Fibroblast of mammary gland (primary cell): ENCODE measurements at regions not wholly inside any gene's neighbourhood (a gene's known extent, or its start where the extent isn't known, plus 50 kb on each side); places are given as distances from the start of the nearest gene placed in this dataset.

Experiments
- DNase-seq: peaks from one replicate; pipeline ENCODE4 v3.0.0-alpha.2; 2010; ENCODE audit warnings: low read depth
- H3K4me3 ChIP-seq: 2 replicates; pipeline ENCODE4 v1.5.1; 2011; ENCODE audit warnings: low read depth, mild to moderate bottlenecking, low read length, moderate library complexity; ENCODE audit not compliant: control insufficient read depth
- TF ChIP-seq, protein P1 (sequence below): conservative IDR thresholded peaks from 2 replicates; pipeline ENCODE4 v1.5.1; 2011; ENCODE audit warnings: low read depth, low read length, inconsistent platforms; ENCODE audit not compliant: control insufficient read depth, insufficient read depth

DNA sequence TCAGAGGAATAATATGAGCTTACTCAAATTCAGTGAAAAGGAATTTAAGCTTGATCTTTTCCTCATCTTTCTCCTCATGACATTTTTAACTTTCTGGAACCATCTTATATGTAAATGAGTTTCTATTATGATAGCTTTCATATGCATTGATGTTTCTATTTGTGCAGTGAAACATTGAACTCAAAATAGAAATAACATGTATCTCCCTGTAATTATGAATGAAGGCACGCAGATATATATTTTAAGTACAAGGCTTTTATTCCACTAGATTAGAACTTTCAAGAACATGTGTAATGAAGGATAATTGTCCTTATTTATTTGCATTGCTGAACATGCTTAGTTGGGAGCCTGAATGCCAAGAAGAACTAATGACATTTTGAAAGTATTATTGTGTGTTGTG is 1391.7 kb upstream of the MIR17HG start:
- DNase-seq: no peak
- TF ChIP-seq, protein P1, sequence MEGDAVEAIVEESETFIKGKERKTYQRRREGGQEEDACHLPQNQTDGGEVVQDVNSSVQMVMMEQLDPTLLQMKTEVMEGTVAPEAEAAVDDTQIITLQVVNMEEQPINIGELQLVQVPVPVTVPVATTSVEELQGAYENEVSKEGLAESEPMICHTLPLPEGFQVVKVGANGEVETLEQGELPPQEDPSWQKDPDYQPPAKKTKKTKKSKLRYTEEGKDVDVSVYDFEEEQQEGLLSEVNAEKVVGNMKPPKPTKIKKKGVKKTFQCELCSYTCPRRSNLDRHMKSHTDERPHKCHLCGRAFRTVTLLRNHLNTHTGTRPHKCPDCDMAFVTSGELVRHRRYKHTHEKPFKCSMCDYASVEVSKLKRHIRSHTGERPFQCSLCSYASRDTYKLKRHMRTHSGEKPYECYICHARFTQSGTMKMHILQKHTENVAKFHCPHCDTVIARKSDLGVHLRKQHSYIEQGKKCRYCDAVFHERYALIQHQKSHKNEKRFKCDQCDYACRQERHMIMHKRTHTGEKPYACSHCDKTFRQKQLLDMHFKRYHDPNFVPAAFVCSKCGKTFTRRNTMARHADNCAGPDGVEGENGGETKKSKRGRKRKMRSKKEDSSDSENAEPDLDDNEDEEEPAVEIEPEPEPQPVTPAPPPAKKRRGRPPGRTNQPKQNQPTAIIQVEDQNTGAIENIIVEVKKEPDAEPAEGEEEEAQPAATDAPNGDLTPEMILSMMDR: no peak

DNA sequence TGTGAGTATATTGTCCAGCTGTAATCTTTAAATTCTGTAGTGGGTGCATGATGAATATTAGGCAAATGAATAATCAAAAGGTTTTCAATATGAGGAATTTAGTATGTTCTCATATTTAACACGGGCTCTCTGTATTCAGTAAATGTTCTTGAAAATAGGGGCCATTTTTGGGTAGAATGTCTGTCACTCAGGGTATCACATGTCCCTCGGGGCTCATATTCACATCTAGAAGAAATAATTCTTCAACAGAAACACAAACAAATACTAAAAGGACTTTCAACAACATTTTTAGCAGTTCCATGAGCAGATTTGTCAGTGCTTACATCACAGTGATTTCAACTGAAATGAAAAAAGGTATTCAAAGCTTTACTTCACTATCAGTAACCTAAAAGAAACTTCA is 1388.4 kb upstream of the MIR17HG start:
- DNase-seq: no peak
- TF ChIP-seq, protein P1: no peak
- H3K4me3 ChIP-seq: no peak overlapping the region

More for the DNA sequence above, 1391.7 kb upstream of the MIR17HG start:
- H3K4me3 ChIP-seq: no peak overlapping the region

DNA sequence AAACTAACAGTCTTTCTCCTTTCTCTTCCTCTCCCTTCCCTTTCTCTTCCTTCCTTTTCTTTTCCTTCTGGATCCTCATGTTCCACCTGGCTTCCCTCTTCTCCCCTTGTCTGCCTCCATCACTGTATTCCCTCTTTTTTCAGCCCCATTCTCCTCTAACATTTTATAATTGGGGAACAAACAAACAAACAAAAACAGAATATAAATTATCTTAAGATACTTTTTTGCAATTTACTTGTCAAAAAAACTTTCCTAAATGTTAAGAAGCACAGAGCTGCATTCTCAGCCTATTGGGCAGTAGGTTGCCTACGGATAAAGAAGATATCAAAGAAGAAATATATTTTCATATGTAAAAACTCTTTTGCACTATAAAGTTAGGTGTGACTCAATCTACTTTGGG is 1382.2 kb upstream of the MIR17HG start:
- H3K4me3 ChIP-seq: no peak overlapping the region
- no peak for DNase-seq
- TF ChIP-seq, protein P1: no peak

DNA sequence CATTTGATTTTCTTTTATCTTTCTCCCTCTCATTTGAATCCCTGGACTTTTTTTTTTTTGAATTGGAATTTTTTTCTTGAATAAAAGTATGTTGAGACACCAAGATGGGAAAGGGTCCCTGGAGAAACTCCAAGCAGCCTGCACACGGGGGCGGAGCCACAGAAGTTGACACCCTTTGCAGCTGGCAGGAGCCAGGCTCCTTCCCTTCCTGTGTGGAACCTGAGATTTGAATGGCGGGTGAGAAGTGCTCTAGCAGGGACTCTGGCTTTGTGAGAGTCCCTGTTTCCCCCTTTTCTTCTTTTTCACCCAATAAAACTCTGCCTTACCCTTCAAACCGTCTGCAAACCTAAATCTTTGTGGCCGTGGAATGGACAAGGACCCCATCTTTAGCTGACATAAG is 1381.0 kb upstream of the MIR17HG start:
- DNase-seq: no peak
- TF ChIP-seq, protein P1: no peak
- no peak overlapping the region for H3K4me3 ChIP-seq

DNA sequence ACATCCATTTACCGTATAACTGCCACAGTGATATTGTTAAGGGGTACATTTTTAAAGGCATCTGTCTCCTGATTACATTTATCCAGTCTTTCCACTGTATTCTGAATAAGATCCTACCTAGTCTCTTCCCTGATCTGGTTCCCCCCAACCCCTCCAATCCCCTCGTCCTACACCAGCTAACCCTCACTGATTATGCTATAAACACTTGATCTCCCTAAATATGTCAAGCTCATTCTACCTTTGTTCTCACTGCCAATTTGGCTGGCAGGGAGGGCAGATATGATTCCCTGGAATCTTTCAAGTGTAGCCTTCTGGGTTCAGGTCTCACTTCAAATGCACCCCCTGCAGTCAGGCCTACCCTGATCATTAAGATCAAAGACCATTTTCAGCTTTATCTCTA is 1379.8 kb upstream of the MIR17HG start:
- H3K4me3 ChIP-seq: no peak overlapping the region
- TF ChIP-seq, protein P1: no peak
- DNase-seq: no peak

DNA sequence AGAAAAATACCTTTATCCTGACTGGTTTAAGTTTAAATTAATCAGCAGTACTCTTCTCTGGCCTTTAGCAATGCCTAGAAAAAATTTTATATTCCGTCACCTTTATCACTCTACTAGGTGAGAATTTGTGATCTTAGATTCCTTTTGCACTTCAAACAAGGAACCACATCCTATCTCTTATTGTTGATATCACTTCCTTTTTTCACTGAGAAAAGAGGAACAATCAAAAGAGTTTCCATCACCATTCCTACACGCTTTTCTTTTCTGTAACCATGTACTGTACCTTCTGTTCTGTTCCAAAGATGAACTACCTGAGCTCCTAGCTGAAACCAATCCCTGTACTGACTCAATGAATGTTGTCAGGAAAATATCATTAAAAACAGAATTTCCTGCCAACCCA is 1379.0 kb upstream of the MIR17HG start:
- DNase-seq: no peak
- H3K4me3 ChIP-seq: no peak overlapping the region
- TF ChIP-seq, protein P1: no peak

DNA sequence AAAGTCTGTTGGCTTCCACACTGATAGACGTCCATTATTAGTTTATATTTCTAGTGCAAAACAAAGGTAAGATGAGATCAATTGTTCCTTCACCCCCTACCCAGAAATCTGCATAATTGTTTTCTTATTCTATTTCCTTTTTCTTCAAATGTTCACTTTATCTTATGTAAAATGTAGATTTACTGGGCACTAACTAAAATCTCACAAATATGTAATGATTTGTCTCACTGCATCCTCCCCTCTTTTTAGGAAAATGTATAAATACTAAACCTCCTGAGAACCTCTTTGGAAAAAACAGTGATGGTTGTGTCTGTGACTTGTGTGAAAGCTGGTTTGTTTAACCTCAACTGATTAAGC is 1377.2 kb upstream of the MIR17HG start:
- H3K4me3 ChIP-seq: no peak overlapping the region
- TF ChIP-seq, protein P1: no peak
- DNase-seq: no peak
